OCI-LY1 (cell line): ENCODE measurements at regions not wholly inside any gene's neighbourhood (a gene's known extent, or its start where the extent isn't known, plus 50 kb on each side); places are given as distances from the start of the nearest gene placed in this dataset.

Experiments used
- H2AFZ ChIP-seq: fragments of 200-600 bp; sonication (generic), shearing (Covaris generic); 2 replicates; pipeline ENCODE4 v1.6.0; 2014; ENCODE audit warnings: antibody characterized with exemption, mild to moderate bottlenecking, low read length
- H3F3A ChIP-seq: fragments of 200-600 bp; sonication (generic), shearing (Covaris generic); 2 replicates; pipeline ENCODE4 v1.6.0; 2014; ENCODE audit warnings: mild to moderate bottlenecking, antibody characterized with exemption, low read length, moderate library complexity; ENCODE audit not compliant: insufficient read depth
- H3K27ac ChIP-seq: fragments of 200-600 bp; sonication (generic); 2 replicates; pipeline ENCODE4 v1.5.1; 2014; ENCODE audit warnings: low read length, mixed run types, mild to moderate bottlenecking, low read depth; ENCODE audit not compliant: poor library complexity, severe bottlenecking
- H3K27me3 ChIP-seq: fragments of 200-600 bp; sonication (generic); 2 replicates; pipeline ENCODE4 v1.6.0; 2014; ENCODE audit warnings: antibody characterized with exemption, mild to moderate bottlenecking, low read length, moderate library complexity; ENCODE audit not compliant: insufficient read depth
- H3K36me3 ChIP-seq: fragments of 200-600 bp; sonication (generic); 2 replicates; pipeline ENCODE4 v1.6.1; 2014; ENCODE audit warnings: mild to moderate bottlenecking, antibody characterized with exemption, low read length, moderate library complexity, mixed read lengths; ENCODE audit not compliant: insufficient read depth
- H3K4me1 ChIP-seq: fragments of 200-600 bp; sonication (generic); 2 replicates; pipeline ENCODE4 v1.5.1; 2014; ENCODE audit warnings: mild to moderate bottlenecking, low read length, moderate library complexity; ENCODE audit not compliant: insufficient read depth, severe bottlenecking
- H3K4me2 ChIP-seq: fragments of 200-600 bp; sonication (generic), shearing (Covaris generic); 2 replicates; pipeline ENCODE4 v1.6.1; 2014; ENCODE audit warnings: low read length
- H3K4me3 ChIP-seq: fragments of 200-600 bp; sonication (generic); 2 replicates; pipeline ENCODE4 v1.5.1; 2014; ENCODE audit warnings: low read length, low read depth, mild to moderate bottlenecking, mixed read lengths; ENCODE audit not compliant: poor library complexity, severe bottlenecking
- H3K79me2 ChIP-seq: fragments of 200-600 bp; shearing (Covaris generic); 2 replicates; pipeline ENCODE4 v1.6.1; 2016; ENCODE audit warnings: mixed run types, low read length, mixed read lengths; ENCODE audit not compliant: insufficient read depth
- H3K9ac ChIP-seq: fragments of 200-600 bp; sonication (generic), shearing (Covaris generic); 2 replicates; pipeline ENCODE4 v1.6.1; 2014; ENCODE audit warnings: mild to moderate bottlenecking, low read length, mixed read lengths
- H3K9me2 ChIP-seq: fragments of 200-600 bp; sonication (generic), shearing (Covaris generic); 2 replicates; pipeline ENCODE4 v1.6.1; 2014; ENCODE audit warnings: low read depth, mild to moderate bottlenecking, low read length, mixed read lengths
- H3K9me3 ChIP-seq: fragments of 200-600 bp; shearing (Covaris generic); 2 replicates; pipeline ENCODE4 v1.6.1; 2014; ENCODE audit warnings: low read length, mixed read lengths
- H4K20me1 ChIP-seq: fragments of 200-600 bp; sonication (generic), shearing (Covaris generic); 2 replicates; pipeline ENCODE4 v1.6.0; 2016; ENCODE audit warnings: mild to moderate bottlenecking, low read length; ENCODE audit not compliant: insufficient read depth
- CTCF ChIP-seq: fragments of 200-600 bp; sonication (generic), shearing (Covaris generic); IDR thresholded peaks from 2 replicates; pipeline ENCODE4 v1.5.1; 2017; ENCODE audit warnings: mild to moderate bottlenecking, antibody characterized with exemption, low read length, moderate library complexity, mixed read lengths
- EZH2 ChIP-seq: fragments of 200-600 bp; sonication (generic), shearing (Covaris generic); IDR thresholded peaks from 2 replicates; pipeline ENCODE4 v1.8.0; 2017; ENCODE audit warnings: borderline replicate concordance, mixed run types, mild to moderate bottlenecking, antibody characterized with exemption, low read length, moderate library complexity, mixed read lengths

GRCh38 chr20:22456109-22456508 is 128.3 kb downstream of the FOXA2 start:
- Histone ChIP-seq H4K20me1 (no peaks in the 10 kb centered on the region), H3K36me3 (no peaks in the 10 kb centered on the region), H2AFZ (no peak overlapping the region), H3K27me3 (no peaks in the 10 kb centered on the region), H3K4me2 (no peak overlapping the region), H3F3A (no peaks in the 10 kb centered on the region), H3K27ac (no peak overlapping the region), H3K4me3 (no peak overlapping the region), H3K79me2 (no peaks in the 10 kb centered on the region), H3K9me3 (no peaks in the 10 kb centered on the region), H3K9me2 (no peaks in the 10 kb centered on the region), H3K4me1 (no peaks in the 10 kb centered on the region), H3K9ac (no peak overlapping the region)
- TF ChIP-seq EZH2 (no peak), CTCF (no peak)

- Histone ChIP-seq H3K4me3 (no peak overlapping the region), H3K36me3 (no peaks in the 10 kb centered on the region), H3F3A (no peaks in the 10 kb centered on the region), H3K4me1 (no peaks in the 10 kb centered on the region), H4K20me1 (no peaks in the 10 kb centered on the region), H3K9me3 (no peaks in the 10 kb centered on the region), H3K79me2 (no peaks in the 10 kb centered on the region), H3K27ac (no peak overlapping the region), H3K9me2 (no peaks in the 10 kb centered on the region), H3K27me3 (no peaks in the 10 kb centered on the region), H3K9ac (no peak overlapping the region), H3K4me2 (no peak overlapping the region), H2AFZ (no peak overlapping the region)
- TF ChIP-seq EZH2 (no peak), CTCF (no peak)
Measured at GRCh38 chr20:22455259-22455658, 129.1 kb downstream of the FOXA2 start.

- H3K27ac ChIP-seq = no peak overlapping the region
- H3K4me3 ChIP-seq = no peak overlapping the region
- no peaks in the 10 kb centered on the region for H3K9me2 ChIP-seq
- no peak overlapping the region for H3K9ac ChIP-seq
- no peaks in the 10 kb centered on the region for H3K9me3 ChIP-seq
- no peaks in the 10 kb centered on the region for H3K27me3 ChIP-seq
- no peaks in the 10 kb centered on the region for H3F3A ChIP-seq
- no peaks in the 10 kb centered on the region for H3K79me2 ChIP-seq
- no peak overlapping the region for H2AFZ ChIP-seq
- H3K4me1 ChIP-seq = no peaks in the 10 kb centered on the region
- no peak overlapping the region for H3K4me2 ChIP-seq
- TF ChIP-seq CTCF (no peak), EZH2 (no peak)
- H4K20me1 ChIP-seq = no peaks in the 10 kb centered on the region
- no peaks in the 10 kb centered on the region for H3K36me3 ChIP-seq
Measured at GRCh38 chr20:22453244-22454080, 130.9 kb downstream of the FOXA2 start.
